ENCODE measurements at regions not wholly inside any gene's neighbourhood (a gene's known extent, or its start where the extent isn't known, plus 50 kb on each side); places are given as distances from the start of the nearest gene placed in this dataset.

GRCh38 chr4:141814499-141814898, 178.1 kb downstream of the IL15 start:
- Histone ChIP-seq H2BK5ac (ENCODE audit: low read depth, low read length, poor library complexity, severe bottlenecking) (no peak overlapping the region), H4K5ac (ENCODE audit: low read depth, low read length) (no peak overlapping the region), H3K36me3 (ENCODE audit: control insufficient read depth, insufficient read depth, low read length) (no peaks in the 10 kb centered on the region), H4K20me1 (ENCODE audit: insufficient read depth, low read length) (no peaks in the 10 kb centered on the region), H3K18ac (ENCODE audit: low read depth, low read length) (no peak overlapping the region; the same call in 1 of the 2 replicates), H3K56ac (ENCODE audit: extremely low read depth, insufficient read depth, low read length) (no peak overlapping the region), H3K14ac (replicated peaks; ENCODE audit: low read depth, low read length) (no peak overlapping the region), H2BK120ac (ENCODE audit: low read depth, low read length) (no peak overlapping the region), H4K8ac (ENCODE audit: low read depth in 2 of 2, low read length in 2 of 2) (no peak overlapping the region), H4K91ac (ENCODE audit: insufficient read depth, low read depth, low read length) (no peak overlapping the region), H3K9me3 (ENCODE audit: control insufficient read depth, insufficient read depth, low read length) (no peaks in the 10 kb centered on the region), H3K9me1 (ENCODE audit: insufficient read depth, low read length) (no peaks in the 10 kb centered on the region; the same call in 1 of the 2 replicates), H3K27me3 (ENCODE audit: control insufficient read depth, insufficient read depth, low read length) (no peaks in the 10 kb centered on the region), H3K9ac (ENCODE audit: low read depth, low read length) (no peak overlapping the region), H2BK15ac (ENCODE audit: low read depth, low read length) (no peak overlapping the region), H3K4me3 (ENCODE audit: insufficient read depth, low read depth, low read length) (no peak overlapping the region), H3K4me1 (ENCODE audit: control insufficient read depth, insufficient read depth, low read length) (no peaks in the 10 kb centered on the region), H3K23ac (ENCODE audit: low read depth, low read length) (no peak overlapping the region), H3K79me1 (ENCODE audit: low read depth in 1 of 2, low read length in 2 of 2) (no peaks in the 10 kb centered on the region), H3K4ac (ENCODE audit: low read depth, low read length) (no peak overlapping the region), H2BK20ac (ENCODE audit: low read depth, low read length) (no peak overlapping the region), H3K27ac (ENCODE audit: insufficient read depth, low read length) (no peak overlapping the region), H2AFZ (replicated peaks; ENCODE audit: low read length, poor library complexity) (no peak overlapping the region), H3K4me2 (ENCODE audit: low read depth, low read length) (no peak overlapping the region), H2AK9ac (replicated peaks; ENCODE audit: low read depth, low read length, poor library complexity) (no peak overlapping the region), H2AK5ac (ENCODE audit: low read depth, low read length) (no peak overlapping the region)
- ChIA-PET POLR2A (ENCODE audit: unreplicated experiment) (no interaction called here), CTCF (interaction anchor here (1.4 kb wide), 1 partner anchor 12 kb away, joined by 8 read pairs; no protein-coding TSS in a partner anchor)
- DNase-seq (no peak), ATAC-seq (ENCODE audit: low read depth) (no peak)
- intact Hi-C loops (cut with micrococcal nuclease): no loop called here
- no TSS peak for BruUV-seq (replicated peaks)
- in situ Hi-C loops (cut with MboI; ENCODE audit: low sequenced_read_pairs): no loop called here
- TF ChIP-seq POLR2A (IDR thresholded peaks at IDR 0.05; ENCODE audit: low read depth, low read length): no peak
- no peak for TF ChIP-seq MXI1 (IDR thresholded peaks at IDR 0.05; ENCODE audit: borderline replicate concordance, low read depth, low read length)
- TF ChIP-seq BHLHE40 (IDR thresholded peaks at IDR 0.05; ENCODE audit: low read depth, low read length): no peak
- no peak for TF ChIP-seq CHD1 (IDR thresholded peaks at IDR 0.05; ENCODE audit: low read depth, low read length)
- TF ChIP-seq NFE2L2 (IDR thresholded peaks at IDR 0.05; ENCODE audit: low read depth, low read length): no peak
- TF ChIP-seq MAFK (IDR thresholded peaks at IDR 0.05; ENCODE audit: low read depth, low read length): no peak
- no peak for TF ChIP-seq FOS (IDR thresholded peaks at IDR 0.05; ENCODE audit: low read depth, low read length)
- no peak for TF ChIP-seq RAD21 (IDR thresholded peaks at IDR 0.05; ENCODE audit: low read length)
- dilution Hi-C loops (cut with HindIII; ENCODE audit: low sequenced_read_pairs, unreplicated experiment): no loop called here

Measured in IMR-90 (cell line).